CMK (cell line): ENCODE measurements at regions not wholly inside any gene's neighbourhood (a gene's known extent, or its start where the extent isn't known, plus 50 kb on each side); places are given as distances from the start of the nearest gene placed in this dataset.

Experiments
- DNase-seq: peaks from one replicate; pipeline ENCODE4 v3.0.0-alpha.2; 2010; ENCODE audit warnings: low read depth

DNA sequence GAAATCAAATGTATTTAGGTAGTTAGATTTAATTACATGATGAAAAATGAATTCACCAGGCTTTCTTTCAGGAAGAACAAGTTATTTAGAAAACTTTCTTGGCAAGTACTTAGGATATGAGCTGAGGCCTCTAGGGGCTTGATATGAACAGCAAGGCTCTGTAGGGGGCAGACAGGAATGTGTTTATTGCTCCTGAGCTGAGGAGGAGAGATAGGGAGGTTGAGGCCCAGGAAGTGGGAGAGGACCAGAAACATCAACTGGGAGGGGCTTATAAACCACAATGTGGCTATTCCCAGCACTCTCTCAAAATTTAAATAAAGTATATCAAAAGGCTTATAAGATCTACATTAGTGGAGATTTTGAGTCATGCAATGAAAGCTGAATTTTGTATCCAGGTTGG, 154.0 kb upstream of the MAF start:
- DNase-seq: no peak

DNA sequence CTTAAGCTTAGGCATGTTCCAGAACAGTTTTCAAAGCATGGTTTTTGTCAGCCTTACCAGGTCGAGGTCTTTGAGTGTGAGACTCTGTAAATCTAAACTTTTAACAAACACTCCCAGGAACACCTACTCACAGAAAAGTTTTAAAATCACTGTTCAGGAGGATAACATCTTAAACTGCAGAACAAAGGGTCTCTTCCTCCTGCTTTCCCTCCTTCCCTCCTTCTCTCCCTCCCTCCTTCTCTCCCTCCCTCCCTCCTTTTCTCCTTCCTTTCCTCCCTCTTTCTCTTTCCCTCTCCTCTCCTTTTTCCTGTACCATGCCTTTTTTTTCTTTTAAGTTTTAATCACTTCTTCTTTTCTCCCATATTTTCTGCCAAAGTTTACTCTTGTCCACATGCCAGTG, 153.5 kb upstream of the MAF start:
- no peak for DNase-seq

DNA sequence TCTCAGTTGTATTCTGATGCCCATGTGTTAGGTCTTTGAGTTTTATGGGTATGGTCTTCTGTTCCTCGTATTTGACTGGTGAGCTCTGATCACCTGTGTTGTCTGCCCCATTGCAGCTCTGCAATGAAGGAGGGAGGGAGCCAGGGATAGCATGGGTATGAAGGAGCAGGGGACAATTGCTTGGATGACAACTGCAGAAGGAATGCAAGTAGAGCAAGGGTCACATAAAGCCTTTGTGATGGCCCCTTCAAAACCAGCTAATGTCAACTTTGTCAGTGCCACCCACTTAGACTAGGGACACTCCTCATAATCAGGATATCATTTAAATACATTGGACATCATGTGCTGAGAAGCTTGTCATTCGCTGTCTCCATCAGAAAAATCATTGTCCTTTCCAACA, 152.7 kb upstream of the MAF start:
- no peak for DNase-seq

DNA sequence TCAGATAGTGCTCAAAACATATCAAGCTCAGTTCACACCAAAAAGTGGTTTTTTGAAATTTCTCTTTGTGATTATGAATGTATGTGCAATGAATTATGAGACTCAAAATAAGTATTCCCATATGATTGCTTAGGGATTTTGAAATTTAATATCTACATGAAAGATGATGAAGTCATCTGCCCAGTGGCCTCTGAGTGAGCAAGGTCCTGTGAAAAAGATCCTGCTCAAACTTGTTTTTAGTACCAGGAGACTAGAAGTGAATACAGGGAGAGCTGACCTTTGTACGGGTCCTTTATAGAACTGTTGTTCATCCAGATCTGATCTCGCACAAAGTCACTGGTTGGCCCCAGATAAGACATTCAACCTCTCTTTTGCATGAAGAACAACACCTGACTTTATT, 151.9 kb upstream of the MAF start:
- no peak for DNase-seq

DNA sequence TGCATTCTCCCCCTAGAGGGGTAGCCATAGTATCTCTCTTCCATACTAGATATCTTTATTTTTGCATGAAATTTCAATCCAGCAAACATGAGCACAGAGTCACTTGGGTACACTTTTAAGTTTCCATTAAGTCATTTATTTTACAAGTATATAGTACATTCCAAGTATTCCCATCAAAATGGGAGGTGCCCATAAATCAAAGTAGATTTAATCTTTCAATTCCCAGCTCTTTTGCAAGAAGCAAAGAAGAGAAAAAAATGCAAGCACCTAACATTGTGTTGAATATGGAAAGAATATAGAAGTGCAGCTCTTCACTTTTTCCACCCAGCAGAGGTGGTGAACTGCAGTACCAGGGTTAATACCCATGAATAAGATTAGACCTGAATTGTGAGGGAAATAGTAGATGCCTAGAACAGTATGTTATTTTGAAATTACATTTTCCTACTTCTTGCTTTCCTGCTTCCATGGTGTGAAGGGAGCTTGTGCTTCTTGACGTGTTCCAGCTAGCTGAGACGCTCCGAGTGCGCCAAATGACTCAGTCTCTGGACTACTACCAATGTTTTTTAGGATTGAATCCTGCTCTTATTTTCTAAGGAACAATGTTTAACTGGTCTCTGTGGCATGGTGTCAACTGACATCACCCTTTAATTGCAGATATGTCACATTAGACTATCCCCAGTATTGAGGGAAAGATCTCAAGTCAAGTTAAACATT, 151.1 kb upstream of the MAF start:
- DNase-seq: no peak

DNA sequence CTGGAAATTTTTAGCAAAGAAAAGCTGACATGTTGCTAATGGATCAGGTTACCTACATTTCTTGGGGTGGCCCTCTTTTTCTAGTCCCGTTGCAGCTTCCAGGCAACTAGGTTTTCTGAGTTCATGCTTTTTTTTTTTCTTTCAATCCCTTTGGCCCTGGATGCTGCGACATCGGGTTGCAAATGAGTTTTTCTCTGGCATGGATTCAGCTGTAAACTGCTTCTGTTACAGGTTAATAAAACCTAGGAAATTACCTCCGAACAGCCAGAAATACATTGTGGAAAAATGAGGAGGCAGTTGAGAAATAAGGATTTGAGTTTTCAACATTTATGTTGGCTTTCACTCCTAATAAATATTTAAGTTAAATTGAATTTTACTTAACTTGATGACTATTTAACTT, 149.8 kb upstream of the MAF start:
- no peak for DNase-seq

DNA sequence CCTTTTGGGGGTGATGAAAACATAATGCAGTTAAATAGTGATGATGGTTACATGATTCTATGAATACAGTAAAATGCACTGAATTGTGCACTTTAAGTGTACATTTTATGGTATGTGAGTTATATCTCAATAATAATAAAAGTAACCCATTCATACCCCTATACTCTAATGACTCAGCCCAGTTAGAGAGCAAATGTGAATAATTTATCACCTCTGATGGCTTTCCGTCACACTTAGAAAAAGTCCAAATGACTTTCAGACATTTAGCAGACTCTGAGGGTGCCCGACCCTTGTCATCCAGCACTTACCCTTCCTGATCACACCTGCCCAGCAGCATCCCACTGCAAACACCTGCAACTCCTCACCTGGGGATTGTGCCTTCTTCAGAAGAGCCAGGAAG, 148.1 kb upstream of the MAF start:
- DNase-seq: no peak

DNA sequence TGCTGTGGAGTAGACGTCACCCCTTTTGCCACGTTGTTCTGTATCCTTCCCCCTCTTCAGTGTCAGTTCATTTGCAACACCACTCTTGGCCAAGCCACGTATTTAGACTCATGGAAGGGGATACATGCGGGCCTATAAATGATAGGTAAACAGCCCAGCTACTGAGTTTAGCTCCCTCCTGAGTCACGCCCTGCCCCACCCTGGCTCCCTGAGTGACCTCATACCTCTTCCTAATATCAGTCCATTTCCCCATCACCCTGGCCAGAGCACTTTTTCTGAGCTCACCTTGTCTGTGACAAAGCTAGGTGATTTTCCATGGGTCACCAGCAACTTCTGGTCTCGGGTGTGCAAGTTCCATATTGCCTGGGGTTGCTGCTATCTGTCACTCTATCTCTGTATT, 147.2 kb upstream of the MAF start:
- DNase-seq: no peak

DNA sequence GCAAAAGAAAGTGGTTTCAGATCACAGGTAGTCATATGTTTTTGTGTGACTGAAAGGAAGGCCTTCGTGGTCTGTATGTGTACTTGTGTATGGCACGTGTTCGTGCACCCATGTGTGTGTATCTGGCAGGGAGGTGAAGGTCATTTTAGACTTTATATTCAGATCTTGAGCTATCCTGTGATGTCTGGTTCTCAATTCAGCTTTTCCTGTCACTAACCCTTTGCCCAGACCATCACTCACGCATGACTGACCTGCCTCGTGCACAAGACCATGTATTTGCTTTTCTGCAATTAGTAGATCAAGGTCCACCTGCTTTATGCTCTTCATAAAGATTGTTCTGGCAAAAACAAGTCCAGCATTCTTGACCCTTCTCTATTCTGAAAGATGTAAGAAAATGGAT, 139.7 kb upstream of the MAF start:
- no peak for DNase-seq

DNA sequence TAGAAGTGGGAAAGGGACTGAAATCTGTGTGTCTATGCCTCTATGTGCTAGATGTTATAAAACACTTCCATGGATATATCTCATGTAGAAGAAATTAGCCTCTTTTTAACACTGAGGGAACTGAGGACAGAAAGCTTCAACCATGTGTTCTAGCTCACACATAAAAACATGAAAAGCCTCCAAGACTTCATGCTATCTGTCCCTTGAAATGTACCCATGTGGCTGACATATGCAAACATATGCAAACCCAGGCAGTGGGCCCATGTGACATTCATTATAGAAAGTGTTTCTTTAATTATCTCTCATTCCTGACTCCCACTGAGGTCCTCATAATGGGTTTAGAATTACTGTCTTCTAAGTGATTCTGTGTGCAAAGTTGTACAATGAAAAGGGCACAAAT, 134.7 kb upstream of the MAF start:
- no peak for DNase-seq

DNA sequence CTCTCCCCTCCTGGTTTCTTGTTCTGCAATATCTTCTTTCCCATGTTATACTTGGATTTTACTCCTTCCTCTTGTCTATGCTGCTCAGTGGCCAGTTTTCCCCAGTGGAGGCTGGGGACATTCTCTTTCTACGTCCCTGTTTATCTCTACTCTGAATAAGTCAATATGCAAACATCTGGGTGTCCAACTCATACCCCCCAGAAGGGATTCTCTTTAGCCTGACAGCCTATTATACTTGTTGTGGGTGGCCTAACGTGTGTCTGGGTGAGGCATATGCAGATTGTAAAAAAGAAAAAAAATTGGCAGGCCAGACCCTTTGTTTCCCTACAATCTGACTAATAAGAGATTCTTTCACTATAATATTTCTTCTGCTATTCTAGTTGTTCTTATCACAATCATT, 134.2 kb upstream of the MAF start:
- DNase-seq: no peak

DNA sequence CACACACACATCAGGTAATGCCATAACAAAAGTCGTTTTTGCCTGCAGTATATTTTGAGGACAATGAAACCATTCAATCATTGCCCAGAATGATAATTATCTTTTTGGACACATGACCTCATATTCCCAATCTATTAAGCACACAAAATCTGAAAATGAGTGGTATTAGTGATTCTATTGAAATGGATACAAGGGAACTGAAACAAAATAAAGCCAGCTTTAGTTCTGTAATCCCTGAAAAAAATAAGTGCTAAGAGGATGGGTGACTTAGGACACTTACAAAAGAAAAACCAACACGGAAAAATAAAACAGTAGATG, 128.3 kb upstream of the MAF start:
- DNase-seq: no peak

DNA sequence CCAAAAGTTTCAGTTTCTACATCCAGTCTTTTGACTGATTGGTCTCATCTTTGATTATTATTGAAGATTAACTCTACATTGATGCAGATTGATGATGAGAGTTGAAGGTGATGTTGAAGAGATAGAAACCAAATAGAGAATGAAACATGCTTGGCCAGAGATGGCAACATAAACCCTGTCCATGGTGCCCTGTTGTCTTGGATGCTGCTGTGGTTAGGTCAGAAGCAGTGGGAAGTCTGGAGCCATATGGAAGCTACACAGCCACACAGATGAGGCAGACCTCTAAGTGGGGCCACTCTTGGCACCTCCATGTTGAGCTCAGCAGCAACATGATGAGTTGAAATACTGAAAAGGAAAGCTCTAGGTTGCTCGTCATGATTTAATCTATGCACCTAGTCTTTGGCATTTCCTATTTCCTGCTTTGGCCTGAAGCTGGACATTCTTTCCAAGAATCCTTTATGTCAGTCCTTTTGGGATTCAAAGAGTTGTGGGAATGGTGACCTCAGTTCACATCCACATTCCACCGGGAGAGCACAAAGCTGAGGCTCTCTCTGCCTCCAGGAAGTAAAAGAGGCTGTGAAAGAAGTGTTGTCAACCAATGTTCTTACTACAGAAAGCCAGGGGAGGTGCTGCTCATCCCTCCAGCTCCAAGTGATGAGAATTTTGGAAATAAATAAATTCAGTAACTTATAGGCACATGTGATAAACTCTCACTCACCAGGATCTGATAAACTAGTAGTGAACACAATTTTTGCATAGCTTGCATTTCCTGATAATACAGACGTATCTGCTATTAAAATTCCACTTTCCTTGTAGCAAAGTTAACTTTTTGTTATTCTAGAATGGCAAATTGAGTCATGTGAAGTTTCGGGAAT, 127.7 kb upstream of the MAF start:
- DNase-seq: no peak

DNA sequence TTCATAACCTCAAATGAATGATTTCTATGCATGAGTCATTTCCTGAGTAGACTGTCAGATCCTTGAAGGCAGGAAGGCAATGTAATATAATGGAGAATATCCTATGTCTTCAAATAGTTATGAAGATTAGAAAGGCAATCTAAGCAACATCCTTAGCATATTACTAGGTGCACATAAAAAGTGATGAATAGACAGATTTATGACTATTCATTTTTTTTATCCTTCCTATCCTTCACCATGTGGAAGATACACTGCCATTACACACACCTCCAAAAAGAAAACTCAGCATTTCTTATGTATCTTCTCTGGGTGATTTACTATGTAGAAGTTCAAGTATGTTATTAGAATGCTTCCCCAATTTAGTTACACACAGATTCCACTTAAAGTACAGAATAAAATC, 126.4 kb upstream of the MAF start:
- DNase-seq: no peak

DNA sequence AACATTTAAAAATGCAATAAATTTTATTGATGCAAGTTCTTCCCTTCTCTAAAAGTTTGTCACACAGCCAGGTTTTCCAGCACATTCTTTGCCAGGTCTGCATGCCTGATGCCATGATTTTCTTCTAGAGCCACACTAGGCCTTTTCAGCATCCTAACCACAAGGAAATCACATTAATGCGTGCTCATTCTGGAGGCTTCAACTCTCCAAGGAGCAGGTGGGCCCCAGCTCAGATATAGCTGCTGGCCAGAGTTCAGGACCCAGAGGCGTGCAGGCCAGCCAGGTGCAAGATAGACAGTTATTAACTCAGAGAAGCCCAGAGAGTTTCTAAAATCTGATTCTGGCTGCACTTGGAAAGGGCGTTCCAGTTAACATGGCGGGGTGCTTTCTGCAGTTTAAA, 124.5 kb upstream of the MAF start:
- DNase-seq: no peak

DNA sequence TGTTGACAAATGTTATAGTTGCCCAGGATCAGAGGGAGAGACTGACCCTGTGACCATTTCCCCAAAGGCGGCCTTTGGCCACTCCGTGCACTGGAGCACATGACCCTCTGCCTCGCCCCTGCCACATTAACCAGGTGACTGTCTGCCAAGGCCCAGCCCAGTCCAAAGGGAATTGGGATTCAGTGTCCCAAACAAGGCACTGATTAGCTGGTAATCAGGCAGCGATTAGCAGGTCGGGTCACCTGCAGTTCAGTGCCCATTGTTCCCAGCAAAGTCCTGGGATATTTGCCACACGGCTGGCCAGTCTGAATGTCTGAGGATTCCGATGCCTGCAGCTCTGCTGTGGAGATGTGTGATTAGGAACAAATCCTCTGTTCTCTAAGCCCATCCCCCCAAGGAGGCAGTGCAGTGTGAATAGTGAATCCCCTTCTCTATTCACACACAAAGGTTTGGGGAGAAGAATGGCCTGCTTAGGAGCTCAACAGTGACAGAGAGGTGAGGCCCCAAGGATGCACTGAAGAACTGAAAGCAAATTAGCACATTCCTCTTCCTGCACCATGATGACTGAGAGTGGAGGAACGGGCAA, 123.1 kb upstream of the MAF start:
- no peak for DNase-seq

DNA sequence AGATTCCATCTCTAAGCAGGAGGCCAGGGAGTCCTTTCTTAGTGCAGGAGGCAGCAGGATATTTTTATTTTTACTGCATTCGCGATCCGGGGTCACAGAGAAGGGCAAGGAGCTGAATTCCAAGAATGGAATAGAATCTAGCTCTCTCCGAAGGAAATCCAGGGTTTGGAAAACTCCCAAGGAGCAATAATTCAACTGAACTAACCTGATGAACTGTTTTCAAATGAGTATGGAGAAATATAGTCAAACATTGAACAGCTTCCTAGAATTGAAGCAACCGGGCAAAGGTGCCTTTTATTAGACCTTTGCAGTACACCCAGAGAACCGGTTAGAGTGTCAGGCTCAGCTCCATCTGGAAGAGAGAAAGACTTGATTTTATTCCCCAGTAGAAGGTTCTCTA, 120.7 kb upstream of the MAF start:
- DNase-seq: no peak

DNA sequence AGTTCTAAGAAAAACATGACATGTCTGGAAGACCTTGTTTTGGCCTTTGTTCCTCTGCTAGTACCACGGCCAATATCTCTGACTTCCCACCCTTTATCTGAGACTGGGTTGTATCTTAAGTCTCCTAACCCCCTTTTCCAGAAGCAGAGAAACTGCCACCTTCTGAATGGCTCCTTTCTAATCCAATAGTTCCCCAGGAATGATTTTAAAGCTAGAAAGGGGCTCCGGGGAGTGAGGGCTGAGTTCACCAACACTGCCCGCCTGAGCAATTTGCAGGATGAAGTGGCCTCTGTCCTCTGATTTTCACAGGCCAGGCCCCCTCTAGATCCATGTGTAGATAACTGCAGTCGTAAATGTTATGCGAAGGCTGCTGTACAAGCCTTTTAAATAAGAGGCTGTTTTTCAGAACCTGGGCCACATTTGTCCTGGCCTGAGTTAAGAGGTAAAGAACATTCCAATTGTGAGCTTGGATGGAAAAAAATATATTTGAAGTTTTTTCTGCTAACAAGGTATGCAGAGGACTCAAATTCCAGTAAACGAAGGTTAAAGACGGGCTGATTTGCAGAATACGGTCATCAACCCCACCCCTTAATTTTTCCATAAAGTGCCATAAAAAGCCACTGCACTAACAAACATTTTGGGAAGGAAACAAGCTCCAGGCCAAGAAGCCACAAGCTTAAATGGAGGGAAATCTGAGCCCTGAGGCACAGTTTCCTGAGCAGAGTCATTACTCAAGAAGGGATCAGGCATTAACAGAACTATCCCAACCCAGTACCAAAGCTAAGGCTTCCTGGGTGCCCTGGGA, 117.0 kb upstream of the MAF start:
- no peak for DNase-seq

DNA sequence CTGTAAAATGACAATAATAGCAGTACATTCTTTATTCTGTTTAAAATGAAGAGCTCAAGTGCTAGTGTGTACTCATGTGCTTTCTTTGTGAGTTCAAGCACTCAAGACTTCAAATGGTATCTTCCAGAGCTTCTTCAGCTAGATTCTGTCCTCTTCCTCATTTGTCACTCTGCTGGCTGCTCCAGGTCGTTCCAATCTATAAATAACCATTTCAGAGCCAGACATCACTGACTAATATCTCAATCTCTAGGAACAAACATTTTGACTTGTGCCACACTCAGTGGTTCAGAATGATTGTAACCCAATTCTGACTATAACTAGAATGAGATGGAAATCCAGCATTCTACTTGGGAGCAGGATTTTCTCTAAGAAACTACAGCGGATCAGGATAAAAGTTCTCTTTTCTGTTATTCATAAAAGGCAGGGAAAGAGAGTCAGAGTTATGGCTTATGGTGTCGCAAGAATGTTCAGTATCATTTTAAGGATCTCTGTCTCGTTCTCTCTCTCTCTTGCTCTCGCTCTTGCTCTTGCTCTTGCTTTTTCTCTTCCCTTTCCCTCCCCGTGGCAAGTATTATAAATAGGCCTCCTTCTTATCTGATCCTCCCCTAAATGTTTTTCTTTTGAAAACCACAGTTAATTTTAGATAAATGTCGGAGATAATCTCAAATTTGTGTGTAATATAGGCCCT, 116.3 kb upstream of the MAF start:
- no peak for DNase-seq

DNA sequence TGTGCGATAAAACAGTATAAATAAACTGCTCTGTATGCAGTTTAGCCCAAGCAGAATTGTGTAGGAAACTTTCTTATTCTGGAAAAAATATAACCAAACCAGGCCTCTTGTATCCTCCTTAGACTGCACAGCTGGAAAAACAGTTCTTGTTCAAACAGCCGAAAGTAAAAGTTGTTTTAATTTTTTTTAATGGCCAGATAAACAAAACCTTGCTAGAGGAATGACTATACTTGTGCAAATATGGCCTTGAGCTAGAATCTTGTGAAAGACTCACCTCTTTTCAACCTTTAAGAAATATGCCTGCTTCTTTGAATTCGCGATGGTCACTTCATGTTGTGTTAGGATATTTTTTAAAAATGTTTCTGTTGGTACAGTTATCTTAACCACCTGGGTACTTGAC, 114.5 kb upstream of the MAF start:
- DNase-seq: no peak

DNA sequence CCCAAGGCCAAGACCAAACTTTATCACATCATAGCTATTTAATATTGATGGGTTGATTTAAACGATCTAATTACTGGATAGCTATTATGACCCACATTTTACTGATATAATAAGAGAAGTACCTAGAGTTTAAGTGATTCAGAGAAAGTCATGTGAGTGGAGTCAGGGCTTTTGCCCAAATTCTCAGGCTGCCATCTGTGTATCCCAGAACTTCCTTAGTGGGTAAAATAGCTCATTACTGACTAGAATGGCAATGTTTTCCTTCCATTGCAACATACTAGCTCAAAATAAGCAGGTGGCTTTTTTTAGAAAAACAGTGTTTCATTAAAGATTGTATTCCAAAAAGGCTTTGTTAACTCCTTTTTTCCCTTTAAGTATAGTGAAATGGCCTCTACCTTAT, 113.9 kb upstream of the MAF start:
- no peak for DNase-seq

DNA sequence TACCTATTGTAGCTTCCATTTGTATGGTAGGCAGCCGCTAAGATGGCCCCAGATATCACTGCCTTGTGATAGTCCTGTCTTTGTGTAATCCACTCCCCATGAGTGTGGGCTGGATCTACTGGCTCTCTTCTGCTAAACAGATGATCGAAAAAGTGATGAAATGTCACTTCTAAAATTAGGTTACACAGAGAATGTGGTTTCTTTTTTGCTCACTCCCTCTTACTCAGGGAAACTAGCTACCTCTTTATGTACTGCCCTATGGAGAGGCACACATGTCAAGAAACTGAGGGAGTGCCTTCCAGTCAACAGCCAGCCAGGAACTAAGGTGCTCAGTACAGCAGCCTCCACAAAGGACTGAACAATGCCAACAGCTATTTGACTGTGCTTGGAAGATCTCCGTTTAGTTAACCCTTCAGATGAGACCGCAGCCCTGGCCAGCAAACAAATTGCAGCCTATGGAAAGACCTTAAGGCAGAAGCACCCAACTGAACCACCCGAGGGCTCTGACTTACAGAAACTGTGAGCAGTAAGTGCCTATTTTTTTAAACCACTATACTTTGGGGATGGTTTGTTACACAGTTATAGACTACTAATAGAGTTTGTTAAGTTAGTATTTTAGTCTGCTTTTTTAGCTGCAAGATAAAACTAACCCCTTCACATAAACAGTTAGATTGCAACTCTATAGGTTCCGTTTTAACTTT, 113.2 kb upstream of the MAF start:
- DNase-seq: no peak
